Pancreas (tissue), 10 donors: ENCODE measurements at regions not wholly inside any gene's neighbourhood (a gene's known extent, or its start where the extent isn't known, plus 50 kb on each side); places are given as distances from the start of the nearest gene placed in this dataset.
A peak's percentile ranks its signal among the peaks of the same experiment; 100 is the strongest.

Source experiments
- ATAC-seq, 4 donors: fragments of 200-7000 bp; cut with Tn5 transposase; one replicate each; pipeline versions ENCODE4 v1.8.0 to v1.9.1; 2020; ENCODE audit warnings: mild to moderate bottlenecking in 4 of 4, moderate library complexity in 4 of 4
- DNase-seq, 6 donors: peaks; one replicate each; pipeline ENCODE4 v3.0.0-alpha.2; 2020
- FAIRE-seq: peaks from 2 replicates; lab custom pipeline; 2012; peaks lifted over from hg19 to GRCh38; lab: Jason Lieb, UNC
- H3K27ac ChIP-seq, 4 donors: fragments of 200-600 bp; sonication (generic); 1 replicate in 3 of 4; 2 replicates in 1 of 4; pipeline versions ENCODE4 v1.5.0 to v1.8.0; 2020
- H3K27me3 ChIP-seq, 4 donors: fragments of 200-600 bp; one replicate each; pipeline ENCODE4 v1.8.0; 2021
- H3K36me3 ChIP-seq, 3 donors: fragments of 200-600 bp; sonication (generic) in 1 of 3; one replicate each; pipeline versions ENCODE4 v1.5.0 to v1.8.0; 2020 to 2021
- H3K4me1 ChIP-seq, 3 donors: fragments of 200-600 bp; one replicate each; pipeline ENCODE4 v1.8.0; 2021
- H3K4me3 ChIP-seq, 4 donors: fragments of 200-600 bp; sonication (generic) in 2 of 4; one replicate each; pipeline versions ENCODE4 v1.5.0 to v1.8.0; 2020 to 2021
- H3K9me3 ChIP-seq, 4 donors: fragments of 200-600 bp; one replicate each; pipeline ENCODE4 v1.8.0; 2021
- WGBS, 2 donors: extraction: QIAGEN DNeasy Blood & Tissue Kit; methylation state at CpG; one replicate each; pipeline ENCODE4 v1.1.7; 2013; 5-methylcytosine and 5-hydroxymethylcytosine counted together
- intact Hi-C, 3 donors: fragments of 100-400 bp; cut with DNase I; formaldehyde crosslinking; loops; one replicate each; pipeline versions ENCODE4 v1.11.1 to v1.14.2; 2022
- TF ChIP-seq, protein P1 (sequence below), 4 donors: fragments of 200-600 bp; sonication (generic) in 3 of 4; IDR thresholded peaks; one replicate each; pipeline versions ENCODE4 v1.5.0 to v1.8.0; 2021; ENCODE audit warnings: antibody characterized with exemption in 4 of 4
- donor health status: healthy with polysubstance abuse.
- donor health status: DM: no; HTN: no; CAD: no; lungs with moderate emphysema.
- donor health status: DM: no; HTN: no; CAD: no.
- donor health status: control.
- donor health status: control.
- donor health status: Bipolar disorder and iron deficiency.
- donor health status: DM: yes; HTN: yes; CAD: no.
- donor health status: DM: no; HTN: no; CAD: no.
- donor health status: DM: no; HTN: no; CAD: no.
- donor health status: DM: yes; HTN: yes; CAD: no.

DNA sequence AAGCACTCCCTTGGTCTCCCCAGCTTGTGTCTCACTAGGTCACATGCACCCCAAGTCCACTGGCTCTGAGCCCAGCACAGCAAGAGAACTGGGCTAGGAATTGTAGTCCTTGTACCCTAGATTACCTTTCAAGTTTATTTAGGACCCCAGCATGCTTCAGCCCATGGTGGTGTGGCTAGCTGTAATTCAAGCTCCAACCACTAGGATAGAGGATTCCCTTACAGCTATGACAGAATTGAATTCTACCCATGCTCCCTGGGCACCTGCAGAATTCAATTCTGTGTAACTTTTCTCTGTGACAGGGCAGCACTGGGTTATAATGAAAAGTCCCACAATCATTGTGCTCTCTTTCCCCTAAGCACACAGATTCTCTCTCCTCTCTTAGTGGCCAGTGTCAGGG lies 253.8 kb upstream of the DMD start:
- Histone ChIP-seq H3K27ac (no peak overlapping the region), H3K4me3 (no peak overlapping the region), H3K36me3 (no peaks in the 10 kb centered on the region), H3K4me1 (no peaks in the 10 kb centered on the region), H3K27me3 (no peaks in the 10 kb centered on the region), H3K9me3 (no peaks in the 10 kb centered on the region)
- DNase-seq: peak in 1 of 6 donors; percentile 20
- no peak for ATAC-seq
- TF ChIP-seq, protein P1, sequence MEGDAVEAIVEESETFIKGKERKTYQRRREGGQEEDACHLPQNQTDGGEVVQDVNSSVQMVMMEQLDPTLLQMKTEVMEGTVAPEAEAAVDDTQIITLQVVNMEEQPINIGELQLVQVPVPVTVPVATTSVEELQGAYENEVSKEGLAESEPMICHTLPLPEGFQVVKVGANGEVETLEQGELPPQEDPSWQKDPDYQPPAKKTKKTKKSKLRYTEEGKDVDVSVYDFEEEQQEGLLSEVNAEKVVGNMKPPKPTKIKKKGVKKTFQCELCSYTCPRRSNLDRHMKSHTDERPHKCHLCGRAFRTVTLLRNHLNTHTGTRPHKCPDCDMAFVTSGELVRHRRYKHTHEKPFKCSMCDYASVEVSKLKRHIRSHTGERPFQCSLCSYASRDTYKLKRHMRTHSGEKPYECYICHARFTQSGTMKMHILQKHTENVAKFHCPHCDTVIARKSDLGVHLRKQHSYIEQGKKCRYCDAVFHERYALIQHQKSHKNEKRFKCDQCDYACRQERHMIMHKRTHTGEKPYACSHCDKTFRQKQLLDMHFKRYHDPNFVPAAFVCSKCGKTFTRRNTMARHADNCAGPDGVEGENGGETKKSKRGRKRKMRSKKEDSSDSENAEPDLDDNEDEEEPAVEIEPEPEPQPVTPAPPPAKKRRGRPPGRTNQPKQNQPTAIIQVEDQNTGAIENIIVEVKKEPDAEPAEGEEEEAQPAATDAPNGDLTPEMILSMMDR (IDR thresholded peaks at IDR 0.05): no peak
- no peak for FAIRE-seq
- intact Hi-C loops: no loop called here

DNA sequence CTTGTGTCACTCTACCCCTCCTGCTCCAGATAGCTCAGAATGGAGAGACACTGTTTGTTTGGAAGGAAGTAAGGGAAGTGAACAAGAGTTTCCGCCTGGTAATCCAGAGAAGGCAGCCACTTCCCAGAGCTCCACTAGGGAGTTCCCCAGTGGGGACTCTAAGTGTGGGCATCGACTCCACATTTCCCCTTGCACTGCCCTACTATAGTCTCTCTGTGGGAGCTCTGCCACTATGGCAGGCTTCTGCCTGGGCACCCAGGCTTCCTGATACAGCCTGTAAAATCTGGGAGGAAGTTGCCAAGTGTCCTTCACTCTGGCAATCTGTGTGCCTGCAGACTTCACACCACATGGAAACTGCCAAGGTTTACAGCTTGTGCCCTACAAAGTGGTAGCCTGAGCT lies 245.8 kb upstream of the DMD start:
- DNase-seq (no peak), FAIRE-seq (no peak), ATAC-seq (no peak)
- TF ChIP-seq, protein P1 (IDR thresholded peaks at IDR 0.05): no peak
- H3K27ac ChIP-seq: no peak overlapping the region
- no peaks in the 10 kb centered on the region for H3K36me3 ChIP-seq
- no peak overlapping the region for H3K4me3 ChIP-seq
- H3K4me1 ChIP-seq: no peaks in the 10 kb centered on the region
- H3K9me3 ChIP-seq: no peaks in the 10 kb centered on the region
- WGBS, 2 donors: 58 to 76% methylated on average over 2 of the region's 2 CpGs
- intact Hi-C loops: no loop called here
- peaks cover 0 to 7% (median 0%) of the 10 kb centered on the region in 4 donors for H3K27me3 ChIP-seq

DNA sequence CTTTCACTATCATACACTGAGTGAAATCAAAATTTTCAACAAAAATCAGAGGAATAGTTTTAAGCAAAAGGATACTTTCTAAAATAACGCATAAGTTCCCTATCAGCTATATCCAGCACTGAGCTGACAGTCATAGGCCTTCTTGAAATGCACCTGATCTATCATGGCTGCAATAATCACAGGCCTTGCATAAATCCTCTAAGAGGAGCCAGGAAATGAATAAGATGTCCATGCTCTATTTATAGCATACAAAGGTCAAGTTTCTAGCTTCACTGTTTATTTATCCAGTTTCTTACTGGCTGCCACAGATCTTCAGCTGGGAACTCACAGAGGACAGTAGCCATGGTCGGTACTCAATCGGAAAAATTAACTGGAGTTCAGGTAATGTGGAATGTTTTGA lies 235.9 kb upstream of the DMD start:
- intact Hi-C loops: no loop called here
- no peak overlapping the region for H3K4me3 ChIP-seq
- TF ChIP-seq, protein P1 (IDR thresholded peaks at IDR 0.05): no peak
- H3K27ac ChIP-seq: no peak overlapping the region
- H3K36me3 ChIP-seq: no peaks in the 10 kb centered on the region
- FAIRE-seq: no peak
- H3K27me3 ChIP-seq: peaks cover 0 to 7% (median 0%) of the 10 kb centered on the region in 4 donors
- no peaks in the 10 kb centered on the region for H3K9me3 ChIP-seq
- H3K4me1 ChIP-seq: no peaks in the 10 kb centered on the region
- ATAC-seq: no peak
- DNase-seq: no peak
- 60 to 75% methylated on average over 3 of the region's 3 CpGs for WGBS, 2 donors

DNA sequence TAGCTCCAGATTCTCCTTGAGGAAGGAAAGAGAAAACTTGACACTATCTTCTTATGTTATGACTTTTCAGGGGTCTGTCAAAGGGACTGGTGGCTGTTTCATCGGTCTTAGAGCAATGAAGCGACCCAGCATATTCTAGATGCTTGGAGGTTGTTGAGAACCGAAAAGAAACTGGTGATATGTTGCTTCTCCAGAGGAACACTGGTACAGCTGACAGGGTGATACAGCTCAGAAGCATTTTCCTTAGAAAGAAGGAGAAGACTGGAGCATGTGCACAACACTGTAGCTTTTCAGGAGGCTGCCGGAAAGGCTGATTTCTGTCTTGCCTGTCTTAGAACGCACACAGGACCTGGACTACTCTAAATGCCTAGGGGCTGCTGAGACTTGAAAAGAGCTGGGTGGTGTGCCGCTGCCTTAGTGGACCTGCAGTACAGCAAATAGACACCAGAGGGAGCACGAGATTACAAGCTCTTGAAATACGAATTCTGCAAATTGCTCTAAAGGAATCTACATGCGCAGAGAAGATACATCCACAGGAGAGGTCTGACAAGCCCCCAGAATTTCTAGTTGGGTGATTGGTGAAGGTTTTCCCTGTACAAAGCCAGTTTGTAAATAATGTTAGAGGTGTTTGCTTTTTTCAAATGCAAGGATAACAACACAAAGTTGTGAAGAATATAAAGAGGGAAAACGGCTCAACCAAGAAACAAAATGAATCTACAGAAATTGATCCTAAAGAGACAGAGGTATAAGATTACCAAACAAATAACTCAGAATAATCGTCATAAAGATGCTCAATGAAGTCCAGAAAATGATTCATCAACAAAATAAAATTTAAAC lies 223.1 kb upstream of the DMD start:
- TF ChIP-seq, protein P1 (IDR thresholded peaks at IDR 0.05): peak; percentile 86 to 92 (median 88)
- Histone ChIP-seq H3K9me3 (no peaks in the 10 kb centered on the region), H3K4me1 (no peaks in the 10 kb centered on the region), H3K27ac (no peak overlapping the region), H3K4me3 (no peak overlapping the region), H3K27me3 (peaks cover 0 to 21% (median 5%) of the 10 kb centered on the region in 4 donors), H3K36me3 (no peaks in the 10 kb centered on the region)
- FAIRE-seq (peak; percentile 45), DNase-seq (peak in 4 of 6 donors; percentile 28 to 70 (median 54)), ATAC-seq (peak in 3 of 4 donors; percentile 72 to 85 (median 76))
- intact Hi-C loops: loop anchor here in 1 of 3 donors (10.0 kb wide), 1 partner anchor 860 kb away; no protein-coding TSS in a partner anchor
- WGBS, 2 donors: 17 to 19% methylated on average over 11 of the region's 11 CpGs

DNA sequence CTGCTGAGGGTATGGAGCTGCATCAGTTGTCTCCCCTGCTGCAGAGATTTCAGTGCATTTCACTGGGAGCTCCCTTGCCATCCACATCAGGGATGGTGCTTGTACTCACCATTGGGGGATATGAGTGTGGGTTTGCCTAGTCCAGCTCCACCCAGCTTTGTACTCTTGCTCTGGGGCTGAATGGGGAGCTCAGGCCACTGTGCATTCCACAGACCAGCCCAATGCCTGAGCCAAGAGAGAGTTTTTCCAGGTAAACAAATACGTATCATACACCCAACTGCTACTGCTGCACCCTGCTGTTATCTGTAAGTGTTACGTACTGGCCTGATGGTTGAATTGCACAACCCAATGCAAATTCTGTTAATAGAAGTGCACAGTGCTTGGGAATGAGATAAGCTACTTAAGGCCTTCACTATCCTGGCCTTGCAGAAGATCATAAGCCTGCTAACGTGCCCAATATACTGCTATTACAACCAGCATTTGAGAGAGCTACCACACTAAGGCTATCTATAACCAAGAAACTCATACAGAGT lies 205.0 kb upstream of the DMD start:
- Histone ChIP-seq H3K27ac (no peak overlapping the region), H3K27me3 (no peaks in the 10 kb centered on the region), H3K4me1 (no peaks in the 10 kb centered on the region), H3K36me3 (no peaks in the 10 kb centered on the region), H3K9me3 (no peaks in the 10 kb centered on the region), H3K4me3 (no peak overlapping the region)
- intact Hi-C loops: no loop called here
- ATAC-seq: no peak
- 37 to 51% methylated on average over 3 of the region's 3 CpGs for WGBS, 2 donors
- DNase-seq: no peak
- TF ChIP-seq, protein P1 (IDR thresholded peaks at IDR 0.05): no peak
- FAIRE-seq: no peak
